Loucy (cell line): ENCODE measurements at regions not wholly inside any gene's neighbourhood (a gene's known extent, or its start where the extent isn't known, plus 50 kb on each side); places are given as distances from the start of the nearest gene placed in this dataset.

ENCODE experiments used
- EZH2phosphoT487 ChIP-seq: fragments of 200-600 bp; IDR thresholded peaks from 2 replicates; pipeline ENCODE4 v1.6.1; 2018; ENCODE audit warnings: antibody characterized with exemption, mild to moderate bottlenecking, moderate library complexity, borderline replicate concordance
- TF ChIP-seq, protein P1 (sequence below): fragments of 200-600 bp; sonication (generic); conservative IDR thresholded peaks from 2 replicates; pipeline ENCODE4 v1.5.1; 2014; ENCODE audit warnings: mild to moderate bottlenecking, antibody characterized with exemption, low read length

DNA sequence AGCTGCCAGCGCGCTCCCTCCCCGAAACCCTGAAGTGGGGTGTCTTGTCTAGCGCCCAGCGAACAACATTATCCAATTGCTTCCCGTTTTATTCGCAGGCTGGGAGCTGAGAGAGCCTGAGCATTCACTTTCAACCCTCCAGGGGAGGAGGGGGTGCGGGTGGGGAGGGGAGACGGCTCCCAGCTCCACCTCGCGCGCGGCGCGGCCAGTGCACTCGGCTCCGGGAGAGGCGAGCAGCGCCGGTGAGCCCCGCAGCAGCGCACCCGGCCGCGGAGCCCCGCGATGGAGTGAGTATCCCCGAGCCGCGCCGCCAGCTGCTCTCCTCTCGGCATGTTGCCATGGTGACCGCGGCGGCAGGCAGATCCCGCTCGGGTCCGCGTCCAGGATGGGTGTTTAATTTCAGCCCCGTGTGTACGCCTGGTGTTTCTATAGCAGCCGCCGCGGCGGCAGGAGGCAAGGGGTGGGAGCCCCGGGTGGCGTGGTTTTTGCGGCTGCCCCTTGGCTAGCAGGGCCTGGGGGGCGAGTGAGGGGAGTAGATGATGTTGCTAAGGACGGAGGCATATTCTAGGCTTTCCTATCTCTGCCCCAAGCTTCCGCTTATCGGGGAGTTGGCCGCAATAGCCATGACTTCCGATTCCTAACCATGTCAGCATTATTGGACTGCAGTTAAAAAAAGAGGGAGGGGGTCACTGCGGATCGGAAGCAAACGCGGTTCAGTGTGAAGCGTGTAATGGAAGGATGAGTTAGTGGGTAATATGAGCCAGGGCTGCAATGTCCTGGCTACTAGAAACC, 139.2 kb upstream of the PALM2AKAP2 start:
- TF ChIP-seq, protein P1, sequence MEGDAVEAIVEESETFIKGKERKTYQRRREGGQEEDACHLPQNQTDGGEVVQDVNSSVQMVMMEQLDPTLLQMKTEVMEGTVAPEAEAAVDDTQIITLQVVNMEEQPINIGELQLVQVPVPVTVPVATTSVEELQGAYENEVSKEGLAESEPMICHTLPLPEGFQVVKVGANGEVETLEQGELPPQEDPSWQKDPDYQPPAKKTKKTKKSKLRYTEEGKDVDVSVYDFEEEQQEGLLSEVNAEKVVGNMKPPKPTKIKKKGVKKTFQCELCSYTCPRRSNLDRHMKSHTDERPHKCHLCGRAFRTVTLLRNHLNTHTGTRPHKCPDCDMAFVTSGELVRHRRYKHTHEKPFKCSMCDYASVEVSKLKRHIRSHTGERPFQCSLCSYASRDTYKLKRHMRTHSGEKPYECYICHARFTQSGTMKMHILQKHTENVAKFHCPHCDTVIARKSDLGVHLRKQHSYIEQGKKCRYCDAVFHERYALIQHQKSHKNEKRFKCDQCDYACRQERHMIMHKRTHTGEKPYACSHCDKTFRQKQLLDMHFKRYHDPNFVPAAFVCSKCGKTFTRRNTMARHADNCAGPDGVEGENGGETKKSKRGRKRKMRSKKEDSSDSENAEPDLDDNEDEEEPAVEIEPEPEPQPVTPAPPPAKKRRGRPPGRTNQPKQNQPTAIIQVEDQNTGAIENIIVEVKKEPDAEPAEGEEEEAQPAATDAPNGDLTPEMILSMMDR: no peak
- TF ChIP-seq EZH2phosphoT487: no peak
